ENCODE measurements at regions not wholly inside any gene's neighbourhood (a gene's known extent, or its start where the extent isn't known, plus 50 kb on each side); places are given as distances from the start of the nearest gene placed in this dataset.

- TF ChIP-seq, protein P1, sequence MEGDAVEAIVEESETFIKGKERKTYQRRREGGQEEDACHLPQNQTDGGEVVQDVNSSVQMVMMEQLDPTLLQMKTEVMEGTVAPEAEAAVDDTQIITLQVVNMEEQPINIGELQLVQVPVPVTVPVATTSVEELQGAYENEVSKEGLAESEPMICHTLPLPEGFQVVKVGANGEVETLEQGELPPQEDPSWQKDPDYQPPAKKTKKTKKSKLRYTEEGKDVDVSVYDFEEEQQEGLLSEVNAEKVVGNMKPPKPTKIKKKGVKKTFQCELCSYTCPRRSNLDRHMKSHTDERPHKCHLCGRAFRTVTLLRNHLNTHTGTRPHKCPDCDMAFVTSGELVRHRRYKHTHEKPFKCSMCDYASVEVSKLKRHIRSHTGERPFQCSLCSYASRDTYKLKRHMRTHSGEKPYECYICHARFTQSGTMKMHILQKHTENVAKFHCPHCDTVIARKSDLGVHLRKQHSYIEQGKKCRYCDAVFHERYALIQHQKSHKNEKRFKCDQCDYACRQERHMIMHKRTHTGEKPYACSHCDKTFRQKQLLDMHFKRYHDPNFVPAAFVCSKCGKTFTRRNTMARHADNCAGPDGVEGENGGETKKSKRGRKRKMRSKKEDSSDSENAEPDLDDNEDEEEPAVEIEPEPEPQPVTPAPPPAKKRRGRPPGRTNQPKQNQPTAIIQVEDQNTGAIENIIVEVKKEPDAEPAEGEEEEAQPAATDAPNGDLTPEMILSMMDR (IDR thresholded peaks at IDR 0.05), result no peak
- no peak for TF ChIP-seq ZFX (IDR thresholded peaks at IDR 0.05; ENCODE audit: borderline replicate concordance)
Observed at GRCh38 chr12:81956468-81956860, 197.3 kb upstream of the PPFIA2 start.

Data from 22Rv1 (cell line).